HepG2 (cell line): ENCODE measurements at regions not wholly inside any gene's neighbourhood (a gene's known extent, or its start where the extent isn't known, plus 50 kb on each side); places are given as distances from the start of the nearest gene placed in this dataset.

Experiments
- ATAC-seq: fragments of 200-7000 bp; cut with Tn5 transposase; 3 replicates; pipeline ENCODE4 v1.9.1; 2020; ENCODE audit warnings: mild to moderate bottlenecking, moderate library complexity
- BruUV-seq: library from RNA; stranded (reverse); fragments of 400-500 nt; replicated peaks from 2 replicates; lab custom pipeline; 2021; lab: Mats Ljungman, UMichigan
- CTCF ChIA-PET: fragments of 300-600 bp; formaldehyde crosslinking; extraction: SDS; loops from one replicate; lab custom pipeline; 2021; ENCODE audit warnings: low total read pairs, inconsistent platforms, low intra/inter-chr PET ratio; lab: Yijun Ruan, JAX
- POLR2A ChIA-PET: fragments of 350-600 bp; sonication (Branson Sonifier 250); formaldehyde crosslinking; loops from one replicate; lab custom pipeline; 2020; ENCODE audit warnings: antibody characterized with exemption, inconsistent platforms; lab: Yijun Ruan, JAX
- DNase-seq: peaks from one replicate; pipeline ENCODE4 v3.0.0-alpha.2; 2015; ENCODE audit warnings: low spot score
- FAIRE-seq: peaks from 3 replicates; lab custom pipeline; 2011; peaks lifted over from hg19 to GRCh38; lab: Jason Lieb, UNC
- H2AFZ ChIP-seq: one replicate; pipeline ENCODE4 v1.6.1; 2011; ENCODE audit warnings: low read length, inconsistent platforms
- H3K27ac ChIP-seq: fragments of 300-600 bp; 3 replicates; pipeline ENCODE4 v1.8.0; 2011; ENCODE audit warnings: mixed run types, mild to moderate bottlenecking, mixed read lengths, low read length, inconsistent platforms; ENCODE audit not compliant: insufficient read depth; ENCODE audit errors: extremely low read length
- H3K27me3 ChIP-seq, 2 experiments: fragments of 200-600 bp in 1 of 2; 2 replicates in 1 of 2; 3 replicates in 1 of 2; pipeline versions ENCODE4 v1.6.0 to v1.8.0; 2011; ENCODE audit warnings: low read length in 2 of 2, mild to moderate bottlenecking in 2 of 2, moderate library complexity in 2 of 2, inconsistent platforms in 1 of 2; ENCODE audit not compliant: insufficient read depth in 2 of 2, control insufficient read depth in 1 of 2
- H3K36me3 ChIP-seq, 2 experiments: fragments of 200-600 bp in 1 of 2; replicated peaks in 1 of 2; 2 replicates in 1 of 2; 3 replicates in 1 of 2; pipeline versions ENCODE4 v1.5.1 to v1.8.0; 2011; ENCODE audit warnings: low read length in 2 of 2, inconsistent platforms in 1 of 2; ENCODE audit not compliant: insufficient read depth in 2 of 2, control insufficient read depth in 1 of 2
- H3K4me1 ChIP-seq: 2 replicates; pipeline ENCODE4 v1.5.1; 2012; ENCODE audit warnings: low read length, inconsistent platforms; ENCODE audit not compliant: insufficient read depth
- H3K4me2 ChIP-seq: 2 replicates; pipeline ENCODE4 v1.6.0; 2011; ENCODE audit warnings: low read depth, low read length, inconsistent platforms
- H3K4me3 ChIP-seq, 3 experiments: fragments of 200-600 bp in 1 of 3; sonication (generic), shearing (Covaris generic) in 1 of 3; replicated peaks in 1 of 3; 2 replicates each; pipeline ENCODE4 v1.5.1; 2011 to 2016; ENCODE audit warnings: low read length in 3 of 3, inconsistent platforms in 2 of 3, low read depth in 2 of 3, mild to moderate bottlenecking in 2 of 3, control low read depth in 1 of 3, mixed read lengths in 1 of 3; ENCODE audit not compliant: insufficient read depth in 1 of 3
- H3K79me2 ChIP-seq: one replicate; pipeline ENCODE4 v1.6.1; 2011; ENCODE audit warnings: low read length, inconsistent platforms; ENCODE audit not compliant: insufficient read depth
- H3K9ac ChIP-seq: 2 replicates; pipeline ENCODE4 v1.6.0; 2011; ENCODE audit warnings: mild to moderate bottlenecking, low read depth, low read length, inconsistent platforms; ENCODE audit not compliant: insufficient read depth
- H3K9me3 ChIP-seq: 2 replicates; pipeline ENCODE4 v1.5.1; 2012; ENCODE audit warnings: mild to moderate bottlenecking, low read length
- H4K20me1 ChIP-seq: 2 replicates; pipeline ENCODE4 v1.6.0; 2011; ENCODE audit warnings: inconsistent platforms, mild to moderate bottlenecking, low read length, moderate library complexity; ENCODE audit not compliant: insufficient read depth
- BHLHE40 ChIP-seq: IDR thresholded peaks from 2 replicates; pipeline ENCODE4 v1.6.1; 2011; ENCODE audit warnings: low read length, improper control_type of control experiment
- FOXK1 ChIP-seq: sonication (generic); formaldehyde crosslinking; IDR thresholded peaks from 2 replicates; pipeline ENCODE4 v1.4.0; 2020; ENCODE audit warnings: low read depth, missing genetic modification reagents, borderline replicate concordance
- HNRNPL ChIP-seq: fragments of 200-400 bp; formaldehyde crosslinking; IDR thresholded peaks from 2 replicates; pipeline ENCODE4 v1.6.1; 2017; ENCODE audit warnings: mild to moderate bottlenecking, low read depth, low read length
- MAFF ChIP-seq: IDR thresholded peaks from 2 replicates; pipeline ENCODE4 v1.6.1; 2011; ENCODE audit warnings: low read depth, low read length, improper control_type of control experiment
- MAFK ChIP-seq, 2 experiments: IDR thresholded peaks in 1 of 2; conservative IDR thresholded peaks in 1 of 2; 2 replicates each; pipeline ENCODE4 v1.6.1; 2011; ENCODE audit warnings: improper control_type of control experiment in 2 of 2, low read length in 2 of 2
- RBAK ChIP-seq: sonication (generic); formaldehyde crosslinking; IDR thresholded peaks from 2 replicates; pipeline ENCODE4 v1.5.1; 2020; ENCODE audit warnings: mild to moderate bottlenecking, missing genetic modification reagents
- SMARCE1 ChIP-seq: fragments of 450-650 bp; IDR thresholded peaks from 2 replicates; pipeline ENCODE4 v1.6.1; 2017; ENCODE audit warnings: borderline replicate concordance
- SMYD3 ChIP-seq: sonication (generic); formaldehyde crosslinking; IDR thresholded peaks from 2 replicates; pipeline ENCODE4 v1.8.1; 2023; ENCODE audit warnings: mild to moderate bottlenecking, missing genetic modification reagents
- SP1 ChIP-seq, 2 experiments: fragments of 450-650 bp in 1 of 2; sonication (generic) in 1 of 2; formaldehyde crosslinking in 1 of 2; IDR thresholded peaks; 2 replicates each; pipeline versions ENCODE4 v1.4.0 to v1.6.1; 2016 to 2020; ENCODE audit warnings: missing genetic modification reagents in 1 of 2
- ZEB1 ChIP-seq: IDR thresholded peaks from 2 replicates; pipeline ENCODE4 v1.6.1; 2012; ENCODE audit warnings: mild to moderate bottlenecking, low read depth, inconsistent platforms; ENCODE audit not compliant: insufficient replicate concordance
- ZFP41 ChIP-seq: sonication (generic); formaldehyde crosslinking; IDR thresholded peaks from 2 replicates; pipeline ENCODE4 v1.4.0; 2020; ENCODE audit warnings: mild to moderate bottlenecking, missing genetic modification reagents, borderline replicate concordance
- ZNF234 ChIP-seq: sonication (generic); formaldehyde crosslinking; conservative IDR thresholded peaks from 2 replicates; pipeline ENCODE4 v1.5.1; 2020; ENCODE audit warnings: mild to moderate bottlenecking, missing genetic modification reagents
- ZNF546 ChIP-seq: sonication (generic); formaldehyde crosslinking; conservative IDR thresholded peaks from 2 replicates; pipeline ENCODE4 v1.8.1; 2023; ENCODE audit warnings: mild to moderate bottlenecking, missing genetic modification reagents
- ZNF7 ChIP-seq: IDR thresholded peaks from 2 replicates; pipeline ENCODE4 v1.6.1; 2016; ENCODE audit warnings: missing biosample characterization, missing genetic modification reagents
- ZNF773 ChIP-seq: sonication (generic); formaldehyde crosslinking; IDR thresholded peaks from 2 replicates; pipeline ENCODE4 v1.4.0; 2020; ENCODE audit warnings: missing genetic modification reagents, borderline replicate concordance
- ZNF879 ChIP-seq: sonication (generic); formaldehyde crosslinking; IDR thresholded peaks from 2 replicates; pipeline ENCODE4 v1.8.1; 2023; ENCODE audit warnings: missing genetic modification reagents
- in situ Hi-C: cut with HindIII; loops from 2 replicates; pipeline ENCODE4 v1.10.0; 2017; ENCODE audit warnings: low pct_unique_long_range_greater_than_20kb; ENCODE audit not compliant: extremely low pct_ligation_motif_present
- intact Hi-C: fragments of 100-400 bp; cut with micrococcal nuclease; formaldehyde crosslinking; loops from one replicate; pipeline ENCODE4 v1.10.0; 2022; ENCODE audit not compliant: unreplicated experiment
- TF ChIP-seq, protein P1 (sequence below): sonication (generic); formaldehyde crosslinking; IDR thresholded peaks from 2 replicates; pipeline ENCODE4 v1.4.0; 2020; ENCODE audit warnings: missing genetic modification reagents
- TF ChIP-seq, protein P2 (sequence below): sonication (generic); formaldehyde crosslinking; IDR thresholded peaks from 2 replicates; pipeline ENCODE4 v1.8.0; 2022; ENCODE audit warnings: mild to moderate bottlenecking, missing genetic modification reagents, moderate library complexity

DNA sequence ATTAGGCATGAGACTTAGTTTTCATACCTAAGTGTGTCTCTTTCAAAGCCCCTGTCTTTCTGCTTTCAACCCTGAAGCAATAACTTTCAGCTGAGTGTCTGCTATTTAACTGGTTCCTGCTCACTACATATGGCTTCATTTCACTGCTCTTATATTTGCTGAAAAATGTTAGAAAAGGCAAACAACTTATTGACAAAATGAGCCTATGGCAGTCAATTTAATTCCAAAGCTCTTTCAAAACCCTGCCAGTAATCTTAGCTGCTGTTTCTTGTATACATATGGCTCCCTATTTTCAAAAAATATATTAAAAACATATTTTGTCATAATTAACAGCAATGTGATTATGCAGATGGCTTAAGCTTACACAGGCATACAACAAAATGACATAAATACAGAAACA, 334.1 kb upstream of the MGAT4C start:
- CTCF ChIA-PET: no interaction called here
- FAIRE-seq (no peak), DNase-seq (no peak), ATAC-seq (no peak)
- H3K27me3 ChIP-seq: no peaks in the 10 kb centered on the region
- intact Hi-C loops: no loop called here
- no peaks in the 10 kb centered on the region for H3K9me3 ChIP-seq
- no peaks in the 10 kb centered on the region for H4K20me1 ChIP-seq
- no peak overlapping the region for H3K4me3 ChIP-seq
- no peaks in the 10 kb centered on the region for H3K4me1 ChIP-seq
- H2AFZ ChIP-seq: no peak overlapping the region
- BruUV-seq: no TSS peak
- in situ Hi-C loops: no loop called here
- no peak overlapping the region for H3K4me2 ChIP-seq
- TF ChIP-seq, protein P1, sequence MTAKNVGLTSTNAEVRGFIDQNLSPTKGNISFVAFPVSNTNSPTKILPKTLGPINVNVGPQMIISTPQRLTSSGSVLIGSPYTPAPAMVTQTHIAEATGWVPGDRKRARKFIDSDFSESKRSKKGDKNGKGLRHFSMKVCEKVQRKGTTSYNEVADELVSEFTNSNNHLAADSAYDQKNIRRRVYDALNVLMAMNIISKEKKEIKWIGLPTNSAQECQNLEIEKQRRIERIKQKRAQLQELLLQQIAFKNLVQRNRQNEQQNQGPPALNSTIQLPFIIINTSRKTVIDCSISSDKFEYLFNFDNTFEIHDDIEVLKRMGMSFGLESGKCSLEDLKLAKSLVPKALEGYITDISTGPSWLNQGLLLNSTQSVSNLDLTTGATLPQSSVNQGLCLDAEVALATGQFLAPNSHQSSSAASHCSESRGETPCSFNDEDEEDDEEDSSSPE (CRISPR knock-in tag): no peak
- TF ChIP-seq ZFP41 (CRISPR knock-in tag) (no peak), ZEB1 (no peak), SMYD3 (no peak), FOXK1 (CRISPR knock-in tag) (no peak), HNRNPL (no peak)
- no peak overlapping the region for H3K9ac ChIP-seq
- no peaks in the 10 kb centered on the region for H3K79me2 ChIP-seq
- POLR2A ChIA-PET: no interaction called here
- H3K36me3 ChIP-seq: no peaks in the 10 kb centered on the region
- no peak overlapping the region for H3K27ac ChIP-seq

DNA sequence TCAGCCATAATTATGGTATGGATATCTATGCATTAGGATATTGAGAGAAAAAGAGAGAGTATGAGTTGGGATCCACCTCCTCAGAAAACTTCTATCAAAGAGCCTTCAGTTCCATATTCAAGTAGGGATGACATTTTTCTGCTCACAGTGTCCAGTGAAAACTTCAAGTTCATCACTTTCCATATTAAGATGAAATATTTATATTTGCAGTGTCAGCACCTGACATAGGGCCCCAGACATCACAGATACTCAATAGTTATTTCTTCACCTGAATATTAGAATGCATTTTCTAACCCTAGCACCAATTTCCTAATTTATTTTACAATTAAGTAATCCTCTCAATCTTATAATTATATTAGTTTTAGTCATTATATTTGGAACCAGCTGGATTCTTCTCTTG, 318.0 kb upstream of the MGAT4C start:
- Histone ChIP-seq H3K9ac (no peak overlapping the region), H3K27ac (no peak overlapping the region), H3K4me3 (no peak overlapping the region), H3K27me3 (no peaks in the 10 kb centered on the region), H3K4me2 (no peak overlapping the region), H2AFZ (no peak overlapping the region), H3K36me3 (no peaks in the 10 kb centered on the region), H3K79me2 (no peaks in the 10 kb centered on the region), H4K20me1 (no peaks in the 10 kb centered on the region), H3K4me1 (no peaks in the 10 kb centered on the region), H3K9me3 (peaks cover 5% of the 10 kb centered on the region)
- BruUV-seq: no TSS peak
- no peak for TF ChIP-seq ZNF773
- TF ChIP-seq BHLHE40: no peak
- peak; percentile 62; the same call in 1 of the 2 replicates for TF ChIP-seq MAFF
- no peak for TF ChIP-seq ZNF546
- no peak for TF ChIP-seq SMARCE1
- TF ChIP-seq RBAK (CRISPR knock-in tag): no peak
- TF ChIP-seq, protein P2, sequence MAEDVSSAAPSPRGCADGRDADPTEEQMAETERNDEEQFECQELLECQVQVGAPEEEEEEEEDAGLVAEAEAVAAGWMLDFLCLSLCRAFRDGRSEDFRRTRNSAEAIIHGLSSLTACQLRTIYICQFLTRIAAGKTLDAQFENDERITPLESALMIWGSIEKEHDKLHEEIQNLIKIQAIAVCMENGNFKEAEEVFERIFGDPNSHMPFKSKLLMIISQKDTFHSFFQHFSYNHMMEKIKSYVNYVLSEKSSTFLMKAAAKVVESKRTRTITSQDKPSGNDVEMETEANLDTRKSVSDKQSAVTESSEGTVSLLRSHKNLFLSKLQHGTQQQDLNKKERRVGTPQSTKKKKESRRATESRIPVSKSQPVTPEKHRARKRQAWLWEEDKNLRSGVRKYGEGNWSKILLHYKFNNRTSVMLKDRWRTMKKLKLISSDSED: no peak
- no peak for TF ChIP-seq ZNF7 (CRISPR knock-in tag)
- no peak for TF ChIP-seq ZNF234 (CRISPR knock-in tag)
- no peak for TF ChIP-seq SP1 (IDR thresholded peaks at IDR 0.05)
- TF ChIP-seq SP1 (CRISPR knock-in tag; IDR thresholded peaks at IDR 0.05): no peak
- TF ChIP-seq MAFK (conservative IDR thresholded peaks at IDR 0.05 in 1 of 2, IDR thresholded peaks at IDR 0.05 in 1 of 2; ENCODE audit: low read length in 2 of 2): peak; percentile 48 to 73; a peak in 3 of 4 replicates
- TF ChIP-seq ZNF879 (CRISPR knock-in tag): no peak
- ATAC-seq (no peak), FAIRE-seq (no peak), DNase-seq (no peak)
- ChIA-PET POLR2A (no interaction called here), CTCF (no interaction called here)
- in situ Hi-C loops: no loop called here
- intact Hi-C loops: no loop called here
